ENCODE measurements at regions not wholly inside any gene's neighbourhood (a gene's known extent, or its start where the extent isn't known, plus 50 kb on each side); places are given as distances from the start of the nearest gene placed in this dataset.

DNA sequence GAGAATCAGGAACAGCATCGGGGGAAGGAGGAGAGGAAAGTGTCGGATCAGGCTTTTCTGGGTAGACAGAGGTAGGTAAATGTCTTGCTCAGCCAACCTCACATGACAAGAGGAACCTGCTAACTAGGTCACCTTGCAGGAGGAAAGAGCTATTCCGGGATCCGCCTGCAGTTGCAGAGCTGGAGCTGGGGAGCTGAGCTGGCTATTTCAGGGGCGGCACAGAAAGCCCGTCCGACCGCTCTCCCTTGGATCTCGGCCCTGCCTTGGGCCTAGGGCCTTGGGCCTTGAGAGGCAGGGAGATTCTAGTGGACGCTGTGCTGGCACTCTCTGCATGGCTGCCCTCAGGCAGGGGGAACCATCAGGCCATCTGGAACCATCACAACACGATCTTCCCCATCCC lies 56.5 kb upstream of the CTPS1 start:
- H3K4me3 Mint-ChIP-seq: no peak overlapping the region
- intact Hi-C loops (cut with micrococcal nuclease): no loop called here
- 90% methylated on average over 9 of the region's 11 CpGs for WGBS (ENCODE audit: insufficient coverage)

DNA sequence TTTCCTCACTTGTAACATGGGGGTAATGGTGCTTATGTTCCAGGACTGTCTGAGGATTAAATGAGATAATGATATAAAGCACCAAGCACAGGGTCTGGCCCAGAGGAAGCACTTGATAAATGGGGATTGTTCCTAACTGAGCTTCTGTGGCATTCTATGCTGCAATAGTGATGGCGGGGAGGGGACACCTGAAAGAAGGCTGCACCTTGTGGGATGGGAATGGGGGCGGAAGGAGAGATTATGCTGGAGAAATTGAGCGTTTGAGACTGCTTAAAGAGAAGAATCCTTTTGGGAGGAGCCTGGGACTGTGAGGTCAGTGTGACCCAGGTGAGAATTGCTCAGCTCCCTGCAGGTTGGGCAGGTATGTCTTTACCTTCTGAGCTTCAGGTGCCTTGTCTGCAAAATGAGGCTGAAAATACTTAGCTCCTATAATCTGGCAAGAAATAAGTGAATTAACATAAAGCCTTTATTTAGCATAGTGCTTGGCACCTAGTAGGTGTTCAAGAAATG lies 55.9 kb upstream of the CTPS1 start:
- Histone ChIP-seq H2AFZ (ENCODE audit: insufficient read depth, low read depth, low read length, poor library complexity, severe bottlenecking) (no peak overlapping the region), H3K4me3 (replicated peaks in 1 of 3; ENCODE audit: low read depth in 2 of 3, low read length in 3 of 3) (no peak overlapping the region), H3K9ac (ENCODE audit: insufficient read depth, low read length, poor library complexity, severe bottlenecking) (no peak overlapping the region), H3K79me2 (ENCODE audit: insufficient read depth, low read length) (no peaks in the 10 kb centered on the region), H3K27me3 (ENCODE audit: control insufficient read depth in 2 of 2, insufficient read depth in 2 of 2, low read length in 2 of 2) (no peaks in the 10 kb centered on the region), H4K20me1 (ENCODE audit: insufficient read depth, low read length) (no peaks in the 10 kb centered on the region), H3K27ac (ENCODE audit: low read depth in 1 of 2, low read length in 2 of 2) (no peak overlapping the region), H3K36me3 (replicated peaks in 1 of 2; ENCODE audit: control insufficient read depth in 1 of 2, insufficient read depth in 2 of 2, low read length in 2 of 2) (no peaks in the 10 kb centered on the region), H3K4me2 (replicated peaks; ENCODE audit: extremely low read depth, low read length, poor library complexity, severe bottlenecking) (no peak overlapping the region), H3K4me1 (ENCODE audit: control insufficient read depth in 1 of 2, insufficient read depth in 2 of 2, low read length in 2 of 2) (peaks cover 0 to 5% of the 10 kb centered on the region in 2 donors), H3K9me3 (replicated peaks in 1 of 2; ENCODE audit: control insufficient read depth in 1 of 2, insufficient read depth in 1 of 2, low read length in 2 of 2) (no peaks in the 10 kb centered on the region)
- Mint-ChIP-seq H3K36me3 (no peaks in the 10 kb centered on the region), H3K27ac (no peak overlapping the region), H3K4me3 (no peak overlapping the region), H3K27me3 (ENCODE audit: low read depth in 3 of 3) (peaks cover 6 to 13% (median 9%) of the 10 kb centered on the region in 3 donors), H3K4me1 (peaks cover 11% of the 10 kb centered on the region), H3K9me3 (peaks cover 0 to 2% (median 0%) of the 10 kb centered on the region in 7 donors)
- TF ChIP-seq, protein P1, sequence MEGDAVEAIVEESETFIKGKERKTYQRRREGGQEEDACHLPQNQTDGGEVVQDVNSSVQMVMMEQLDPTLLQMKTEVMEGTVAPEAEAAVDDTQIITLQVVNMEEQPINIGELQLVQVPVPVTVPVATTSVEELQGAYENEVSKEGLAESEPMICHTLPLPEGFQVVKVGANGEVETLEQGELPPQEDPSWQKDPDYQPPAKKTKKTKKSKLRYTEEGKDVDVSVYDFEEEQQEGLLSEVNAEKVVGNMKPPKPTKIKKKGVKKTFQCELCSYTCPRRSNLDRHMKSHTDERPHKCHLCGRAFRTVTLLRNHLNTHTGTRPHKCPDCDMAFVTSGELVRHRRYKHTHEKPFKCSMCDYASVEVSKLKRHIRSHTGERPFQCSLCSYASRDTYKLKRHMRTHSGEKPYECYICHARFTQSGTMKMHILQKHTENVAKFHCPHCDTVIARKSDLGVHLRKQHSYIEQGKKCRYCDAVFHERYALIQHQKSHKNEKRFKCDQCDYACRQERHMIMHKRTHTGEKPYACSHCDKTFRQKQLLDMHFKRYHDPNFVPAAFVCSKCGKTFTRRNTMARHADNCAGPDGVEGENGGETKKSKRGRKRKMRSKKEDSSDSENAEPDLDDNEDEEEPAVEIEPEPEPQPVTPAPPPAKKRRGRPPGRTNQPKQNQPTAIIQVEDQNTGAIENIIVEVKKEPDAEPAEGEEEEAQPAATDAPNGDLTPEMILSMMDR (IDR thresholded peaks at IDR 0.05): no peak
- DNase-seq: no peak
- intact Hi-C loops (cut with micrococcal nuclease): no loop called here
- WGBS (ENCODE audit: insufficient coverage): 95% methylated on average over 3 of the region's 3 CpGs

More for the DNA sequence above, 56.5 kb upstream of the CTPS1 start:
- Histone ChIP-seq H3K27me3 (ENCODE audit: control insufficient read depth in 2 of 2, insufficient read depth in 2 of 2, low read length in 2 of 2) (no peaks in the 10 kb centered on the region), H3K9ac (ENCODE audit: insufficient read depth, low read length, poor library complexity, severe bottlenecking) (no peak overlapping the region), H3K79me2 (ENCODE audit: insufficient read depth, low read length) (no peaks in the 10 kb centered on the region), H3K4me3 (replicated peaks in 1 of 3; ENCODE audit: low read depth in 2 of 3, low read length in 3 of 3) (no peak overlapping the region), H3K9me3 (replicated peaks in 1 of 2; ENCODE audit: control insufficient read depth in 1 of 2, insufficient read depth in 1 of 2, low read length in 2 of 2) (no peaks in the 10 kb centered on the region), H4K20me1 (ENCODE audit: insufficient read depth, low read length) (no peaks in the 10 kb centered on the region), H3K4me2 (replicated peaks; ENCODE audit: extremely low read depth, low read length, poor library complexity, severe bottlenecking) (no peak overlapping the region), H3K36me3 (replicated peaks in 1 of 2; ENCODE audit: control insufficient read depth in 1 of 2, insufficient read depth in 2 of 2, low read length in 2 of 2) (no peaks in the 10 kb centered on the region), H2AFZ (ENCODE audit: insufficient read depth, low read depth, low read length, poor library complexity, severe bottlenecking) (no peak overlapping the region), H3K4me1 (ENCODE audit: control insufficient read depth in 1 of 2, insufficient read depth in 2 of 2, low read length in 2 of 2) (peaks cover 0 to 5% of the 10 kb centered on the region in 2 donors), H3K27ac (ENCODE audit: low read depth in 1 of 2, low read length in 2 of 2) (no peak overlapping the region)
- Mint-ChIP-seq H3K36me3 (no peaks in the 10 kb centered on the region), H3K27me3 (ENCODE audit: low read depth in 3 of 3) (peaks cover 5 to 13% (median 7%) of the 10 kb centered on the region in 3 donors), H3K4me1 (peaks cover 11% of the 10 kb centered on the region), H3K27ac (no peak overlapping the region), H3K9me3 (peaks cover 0 to 2% (median 0%) of the 10 kb centered on the region in 7 donors)
- DNase-seq: no peak
- TF ChIP-seq, protein P1 (IDR thresholded peaks at IDR 0.05): no peak

All from CD14-positive monocyte (primary cell).